Mucosa of descending colon (tissue), 3 donors: ENCODE measurements at regions not wholly inside any gene's neighbourhood (a gene's known extent, or its start where the extent isn't known, plus 50 kb on each side); places are given as distances from the start of the nearest gene placed in this dataset.

Experiments
- ATAC-seq: fragments of 200-7000 bp; cut with Tn5 transposase; one replicate; pipeline ENCODE4 v1.9.1; 2020; ENCODE audit warnings: mild to moderate bottlenecking, moderate library complexity
- DNase-seq, 3 donors: peaks; one replicate each; pipeline ENCODE4 v3.0.0-alpha.2; 2020
- H3K36me3 ChIP-seq: fragments of 200-600 bp; one replicate; pipeline ENCODE4 v1.8.0; 2021; ENCODE audit warnings: low read depth, mild to moderate bottlenecking
- H3K4me1 ChIP-seq: fragments of 200-600 bp; one replicate; pipeline ENCODE4 v1.8.0; 2021; ENCODE audit warnings: low read depth, mild to moderate bottlenecking
- H3K4me3 ChIP-seq: fragments of 200-600 bp; one replicate; pipeline ENCODE4 v1.8.0; 2021; ENCODE audit warnings: mild to moderate bottlenecking
- H3K9me3 ChIP-seq: fragments of 200-600 bp; one replicate; pipeline ENCODE4 v1.8.0; 2021; ENCODE audit warnings: mild to moderate bottlenecking
- CTCF ChIP-seq: fragments of 200-600 bp; IDR thresholded peaks from one replicate; pipeline ENCODE4 v1.8.0; 2022; ENCODE audit warnings: antibody characterized with exemption, mild to moderate bottlenecking
- intact Hi-C, 2 donors: fragments of 100-400 bp; cut with DNase I in 1 of 2; cut with micrococcal nuclease in 1 of 2; formaldehyde crosslinking; loops; one replicate each; pipeline versions ENCODE4 v1.11.0 to v1.11.1; 2022; cut with DNase I, micrococcal nuclease
- donor health status: DM: no; HTN: no; CAD: no; lungs with moderate emphysema.
- donor health status: DM: no; HTN: no; CAD: no.
- donor health status: DM: no; HTN: yes; CAD: no.

GRCh38 chr11:28584992-28585391 lies 476.8 kb downstream of the METTL15 start:
- Histone ChIP-seq H3K4me3 (no peak overlapping the region), H3K4me1 (no peaks in the 10 kb centered on the region), H3K9me3 (no peaks in the 10 kb centered on the region), H3K36me3 (no peaks in the 10 kb centered on the region)
- ATAC-seq (no peak), DNase-seq (no peak)
- intact Hi-C loops: no loop called here
- TF ChIP-seq CTCF: no peak

- H3K36me3 ChIP-seq: no peaks in the 10 kb centered on the region
- DNase-seq (no peak), ATAC-seq (no peak)
- no peaks in the 10 kb centered on the region for H3K9me3 ChIP-seq
- no peak overlapping the region for H3K4me3 ChIP-seq
- H3K4me1 ChIP-seq: no peaks in the 10 kb centered on the region
- intact Hi-C loops: no loop called here
- no peak for TF ChIP-seq CTCF
Measured at GRCh38 chr11:28582506-28582905, 474.3 kb downstream of the METTL15 start.

DNA sequence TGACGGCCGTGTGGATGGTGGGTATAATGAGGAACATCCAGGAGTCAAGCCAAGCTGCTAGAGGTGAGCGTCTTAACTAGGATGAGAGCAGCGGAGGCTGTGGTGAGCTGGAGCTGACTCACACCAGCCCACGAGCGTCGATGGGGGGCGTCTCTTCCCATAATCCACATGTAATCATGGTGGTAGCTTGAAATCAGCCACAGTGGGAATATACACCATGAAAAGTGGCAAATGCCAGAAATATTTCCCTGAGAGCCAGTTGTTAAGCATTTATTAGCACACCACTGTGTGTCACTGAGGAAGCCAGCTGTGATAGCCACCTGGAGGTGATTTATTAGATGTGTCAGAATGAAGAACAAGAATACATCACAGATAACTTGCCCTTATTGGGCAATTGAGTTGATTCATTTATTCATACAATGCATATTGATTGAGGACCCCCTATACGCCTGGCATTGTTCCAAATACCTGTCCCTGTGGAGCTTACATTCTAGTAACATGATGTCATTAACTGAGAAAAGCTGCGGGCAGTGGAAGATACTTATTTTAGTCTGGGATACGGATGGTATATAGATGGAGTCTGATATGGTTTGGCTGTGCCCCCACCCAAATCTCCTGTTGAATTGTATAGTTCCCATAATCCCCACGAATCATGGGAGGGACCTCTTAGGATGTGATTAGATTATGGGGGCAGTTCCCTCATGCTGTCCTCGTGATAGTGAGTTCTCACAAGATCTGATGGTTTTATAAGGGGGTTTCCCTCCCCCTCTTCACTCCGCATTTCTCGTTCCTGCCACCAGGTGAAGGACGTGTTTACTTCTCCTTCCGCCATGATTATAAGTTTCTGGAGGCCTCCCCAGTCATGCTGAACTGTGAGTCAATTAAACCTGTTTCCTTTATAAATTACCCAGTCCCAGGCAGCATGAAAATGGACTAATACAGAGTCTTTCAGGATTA lies 473.4 kb downstream of the METTL15 start:
- H3K9me3 ChIP-seq: no peaks in the 10 kb centered on the region
- TF ChIP-seq CTCF: no peak
- intact Hi-C loops: no loop called here
- no peaks in the 10 kb centered on the region for H3K4me1 ChIP-seq
- H3K4me3 ChIP-seq: no peak overlapping the region
- ATAC-seq: no peak
- DNase-seq: no peak
- H3K36me3 ChIP-seq: no peaks in the 10 kb centered on the region

DNA sequence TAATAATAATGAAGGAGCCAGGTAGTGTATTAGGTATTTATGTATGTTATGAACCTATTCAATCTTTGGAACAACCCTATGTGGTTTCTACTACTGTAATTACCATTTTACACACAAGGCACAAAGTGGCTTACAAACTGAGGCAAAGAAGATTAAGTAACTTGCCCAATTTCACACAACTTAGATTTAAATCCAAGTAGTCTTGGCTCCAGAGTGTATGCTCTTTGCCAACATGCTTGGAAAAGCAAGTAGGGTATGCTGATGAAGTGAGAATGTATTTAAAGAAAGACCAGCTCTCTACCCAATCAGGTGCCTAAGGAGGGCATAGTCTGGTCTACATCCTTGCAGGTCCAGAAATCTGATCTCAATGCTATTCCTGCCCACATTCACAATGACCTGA lies 463.2 kb downstream of the METTL15 start:
- intact Hi-C loops: no loop called here
- Histone ChIP-seq H3K9me3 (no peaks in the 10 kb centered on the region), H3K36me3 (no peaks in the 10 kb centered on the region), H3K4me1 (no peaks in the 10 kb centered on the region), H3K4me3 (no peak overlapping the region)
- no peak for TF ChIP-seq CTCF
- no peak for ATAC-seq
- no peak for DNase-seq

DNA sequence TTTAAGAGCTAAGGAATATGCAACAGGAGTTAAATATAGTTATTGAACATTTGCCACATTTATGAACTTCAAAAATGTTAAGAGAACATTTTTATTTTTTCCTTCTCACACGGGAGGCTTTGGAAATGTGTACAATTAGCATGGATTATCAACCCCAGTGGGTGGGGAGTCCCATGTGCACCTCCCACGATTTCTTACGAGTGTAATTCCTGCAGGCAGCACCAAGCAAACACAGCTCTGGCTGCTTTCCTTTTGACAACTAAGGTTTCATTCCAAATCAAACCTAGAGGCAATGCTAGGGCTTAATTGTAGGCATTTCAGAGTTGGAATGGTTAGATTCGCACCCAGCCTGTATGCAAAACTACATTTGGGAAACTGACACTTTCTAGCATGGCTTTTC lies 460.9 kb downstream of the METTL15 start:
- no peak for TF ChIP-seq CTCF
- ATAC-seq: no peak

More for the DNA sequence above, 460.9 kb downstream of the METTL15 start:
- no peak for DNase-seq
- H3K4me1 ChIP-seq: no peaks in the 10 kb centered on the region
- intact Hi-C loops: no loop called here
- no peaks in the 10 kb centered on the region for H3K9me3 ChIP-seq
- no peaks in the 10 kb centered on the region for H3K36me3 ChIP-seq
- no peak overlapping the region for H3K4me3 ChIP-seq
